Renal cortical epithelial cell (primary cell): ENCODE measurements at regions not wholly inside any gene's neighbourhood (a gene's known extent, or its start where the extent isn't known, plus 50 kb on each side); places are given as distances from the start of the nearest gene placed in this dataset.

Experiments
- DNase-seq: peaks from one replicate; pipeline ENCODE4 v3.0.0-alpha.2; 2011; ENCODE audit warnings: low read depth

- no peak for DNase-seq
Measured at GRCh38 chr18:45227001-45227742, 388.1 kb upstream of the SLC14A2 start.

- DNase-seq = no peak
Measured at GRCh38 chr18:45228796-45229388, 386.4 kb upstream of the SLC14A2 start.

GRCh38 chr18:45231617-45232016 lies 383.7 kb upstream of the SLC14A2 start:
- DNase-seq = no peak

GRCh38 chr18:45232061-45232460 lies 383.2 kb upstream of the SLC14A2 start:
- no peak for DNase-seq

GRCh38 chr18:45236676-45237075 lies 378.6 kb upstream of the SLC14A2 start:
- no peak for DNase-seq

GRCh38 chr18:45237343-45238098 lies 377.8 kb upstream of the SLC14A2 start:
- DNase-seq = no peak

- no peak for DNase-seq
Measured at GRCh38 chr18:45241271-45241670, 374.0 kb upstream of the SLC14A2 start.

GRCh38 chr18:45241982-45242565 lies 373.2 kb upstream of the SLC14A2 start:
- DNase-seq = no peak

- no peak for DNase-seq
Measured at GRCh38 chr18:45243340-45244110, 371.8 kb upstream of the SLC14A2 start.

- DNase-seq = no peak
Measured at GRCh38 chr18:45245091-45245511, 370.2 kb upstream of the SLC14A2 start.

GRCh38 chr18:45248240-45248903 lies 366.9 kb upstream of the SLC14A2 start:
- peak; percentile 13 for DNase-seq

GRCh38 chr18:45249246-45249661 lies 366.0 kb upstream of the SLC14A2 start:
- DNase-seq = no peak

GRCh38 chr18:45250479-45250878 lies 364.8 kb upstream of the SLC14A2 start:
- DNase-seq = no peak

- DNase-seq = no peak
Measured at GRCh38 chr18:45251236-45251635, 364.0 kb upstream of the SLC14A2 start.

GRCh38 chr18:45252474-45252873 lies 362.8 kb upstream of the SLC14A2 start:
- no peak for DNase-seq

- no peak for DNase-seq
Measured at GRCh38 chr18:45253056-45253565, 362.2 kb upstream of the SLC14A2 start.

GRCh38 chr18:45253973-45254708 lies 361.1 kb upstream of the SLC14A2 start:
- no peak for DNase-seq

- DNase-seq = no peak
Measured at GRCh38 chr18:45254709-45255082, 360.6 kb upstream of the SLC14A2 start.

GRCh38 chr18:45255197-45255890 lies 359.9 kb upstream of the SLC14A2 start:
- DNase-seq = peak; percentile 69

- DNase-seq = no peak
Measured at GRCh38 chr18:45260125-45260524, 355.2 kb upstream of the SLC14A2 start.
